ENCODE measurements at regions not wholly inside any gene's neighbourhood (a gene's known extent, or its start where the extent isn't known, plus 50 kb on each side); places are given as distances from the start of the nearest gene placed in this dataset.

DNA sequence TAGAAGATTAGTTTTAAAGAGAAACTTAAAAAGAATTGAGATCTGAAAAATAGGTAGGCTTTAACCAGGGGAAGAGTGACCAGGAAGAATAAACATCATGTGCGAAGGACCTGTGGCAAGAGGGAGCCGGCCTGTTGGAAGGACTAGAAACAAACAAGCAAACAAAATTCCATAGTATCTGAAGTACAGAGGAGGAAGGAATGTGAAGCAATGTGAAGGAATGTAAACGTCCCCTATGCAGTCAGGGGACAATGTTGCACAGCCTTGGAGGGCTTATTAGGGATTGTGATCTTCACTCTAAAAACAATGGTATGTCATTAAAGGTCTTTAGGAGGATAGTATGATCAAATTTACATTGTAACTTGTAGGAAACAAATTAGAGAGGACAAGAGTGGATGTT, 84.4 kb upstream of the PLCL2 start:
- intact Hi-C loops (cut with micrococcal nuclease) (no loop called here), dilution Hi-C loops (cut with MboI; ENCODE audit: extremely low pct_ligation_motif_present, low sequenced_read_pairs) (no loop called here)
- Histone ChIP-seq H4K20me1 (replicated peaks; ENCODE audit: control insufficient read depth, extremely low read depth, insufficient read depth, low read length) (no peaks in the 10 kb centered on the region), H2AFZ (ENCODE audit: low read depth, low read length) (no peak overlapping the region), H3K9ac (replicated peaks; ENCODE audit: extremely low read depth, insufficient read depth, low read length) (no peak overlapping the region), H3K9me1 (replicated peaks; ENCODE audit: control insufficient read depth, extremely low read depth, insufficient read depth, low read length) (no peaks in the 10 kb centered on the region), H3K79me2 (ENCODE audit: control insufficient read depth, insufficient read depth, low read length) (no peaks in the 10 kb centered on the region), H3K4me2 (ENCODE audit: insufficient read depth, low read length) (no peak overlapping the region), H3K36me3 (ENCODE audit: control insufficient read depth in 2 of 2, extremely low read depth in 1 of 2, insufficient read depth in 2 of 2, low read length in 2 of 2) (no peaks in the 10 kb centered on the region), H3K4me3 (replicated peaks in 1 of 3; ENCODE audit: insufficient read depth in 1 of 3, low read depth in 1 of 3, low read length in 3 of 3) (no peak overlapping the region), H3K4me1 (ENCODE audit: control insufficient read depth, extremely low read depth, insufficient read depth, low read length) (no peaks in the 10 kb centered on the region), H3K27me3 (ENCODE audit: control insufficient read depth in 2 of 2, insufficient read depth in 2 of 2, low read length in 2 of 2) (peaks cover 2 to 4% of the 10 kb centered on the region in 2 experiments), H3K27ac (ENCODE audit: insufficient read depth, low read depth, low read length) (no peak overlapping the region), H3K9me3 (replicated peaks; ENCODE audit: control insufficient read depth, insufficient read depth, low read length) (no peaks in the 10 kb centered on the region)
- DNase-seq (ENCODE audit: low read depth, low spot score) (no peak), FAIRE-seq (no peak)
- TF ChIP-seq, protein P1, sequence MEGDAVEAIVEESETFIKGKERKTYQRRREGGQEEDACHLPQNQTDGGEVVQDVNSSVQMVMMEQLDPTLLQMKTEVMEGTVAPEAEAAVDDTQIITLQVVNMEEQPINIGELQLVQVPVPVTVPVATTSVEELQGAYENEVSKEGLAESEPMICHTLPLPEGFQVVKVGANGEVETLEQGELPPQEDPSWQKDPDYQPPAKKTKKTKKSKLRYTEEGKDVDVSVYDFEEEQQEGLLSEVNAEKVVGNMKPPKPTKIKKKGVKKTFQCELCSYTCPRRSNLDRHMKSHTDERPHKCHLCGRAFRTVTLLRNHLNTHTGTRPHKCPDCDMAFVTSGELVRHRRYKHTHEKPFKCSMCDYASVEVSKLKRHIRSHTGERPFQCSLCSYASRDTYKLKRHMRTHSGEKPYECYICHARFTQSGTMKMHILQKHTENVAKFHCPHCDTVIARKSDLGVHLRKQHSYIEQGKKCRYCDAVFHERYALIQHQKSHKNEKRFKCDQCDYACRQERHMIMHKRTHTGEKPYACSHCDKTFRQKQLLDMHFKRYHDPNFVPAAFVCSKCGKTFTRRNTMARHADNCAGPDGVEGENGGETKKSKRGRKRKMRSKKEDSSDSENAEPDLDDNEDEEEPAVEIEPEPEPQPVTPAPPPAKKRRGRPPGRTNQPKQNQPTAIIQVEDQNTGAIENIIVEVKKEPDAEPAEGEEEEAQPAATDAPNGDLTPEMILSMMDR (IDR thresholded peaks at IDR 0.05; ENCODE audit: extremely low read depth in 1 of 2, insufficient read depth in 1 of 2, low read depth in 1 of 2, low read length in 2 of 2) = no peak
- TF ChIP-seq POLR2AphosphoS5 (IDR thresholded peaks at IDR 0.05; ENCODE audit: insufficient read depth, low read depth, low read length) (no peak), MYC (IDR thresholded peaks at IDR 0.05; ENCODE audit: low read depth, low read length) (no peak), POLR2A (IDR thresholded peaks at IDR 0.05; ENCODE audit: low read depth, low read length) (no peak), FOS (IDR thresholded peaks at IDR 0.05; ENCODE audit: borderline replicate concordance, insufficient read depth, low read length) (no peak), EZH2 (IDR thresholded peaks at IDR 0.05; ENCODE audit: borderline replicate concordance, low read depth, low read length, severe bottlenecking) (no peak), GATA2 (IDR thresholded peaks at IDR 0.05; ENCODE audit: insufficient read depth, insufficient read length, low read depth, low read length) (no peak), JUN (IDR thresholded peaks at IDR 0.05; ENCODE audit: borderline replicate concordance, insufficient read depth, insufficient read length, low read depth) (no peak)
- TF ChIP-seq, protein P2, sequence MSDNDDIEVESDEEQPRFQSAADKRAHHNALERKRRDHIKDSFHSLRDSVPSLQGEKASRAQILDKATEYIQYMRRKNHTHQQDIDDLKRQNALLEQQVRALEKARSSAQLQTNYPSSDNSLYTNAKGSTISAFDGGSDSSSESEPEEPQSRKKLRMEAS (IDR thresholded peaks at IDR 0.05; ENCODE audit: insufficient read depth, insufficient read length) = no peak
- POLR2A ChIA-PET = no interaction called here
- BruUV-seq (replicated peaks) = no TSS peak
- CTCF ChIA-PET = no interaction called here

Measured in endothelial cell of umbilical vein (primary cell).